ENCODE measurements at regions not wholly inside any gene's neighbourhood (a gene's known extent, or its start where the extent isn't known, plus 50 kb on each side); places are given as distances from the start of the nearest gene placed in this dataset.

GRCh38 chr13:37410316-37410715 lies 188.3 kb downstream of the POSTN start:
- in situ Hi-C loops (cut with MboI) = no loop called here
- Histone ChIP-seq H3K9ac (no peak overlapping the region), H3K4me2 (ENCODE audit: unreplicated experiment) (no peak overlapping the region), H3K79me2 (ENCODE audit: insufficient read depth) (no peaks in the 10 kb centered on the region), H3K9me2 (ENCODE audit: insufficient read depth) (no peaks in the 10 kb centered on the region), H3K27ac (no peak overlapping the region), H3K36me3 (ENCODE audit: low read depth) (no peaks in the 10 kb centered on the region), H3F3A (ENCODE audit: insufficient read depth) (peaks cover 15% of the 10 kb centered on the region; the same call in 1 of the 2 replicates), H3K4me1 (ENCODE audit: insufficient read depth) (peaks cover 24% of the 10 kb centered on the region), H3K4me3 (no peak overlapping the region), H3K27me3 (replicated peaks; ENCODE audit: insufficient read depth) (no peaks in the 10 kb centered on the region), H4K20me1 (ENCODE audit: insufficient read depth) (no peaks in the 10 kb centered on the region), H3K9me3 (ENCODE audit: low read depth) (no peaks in the 10 kb centered on the region), H2AFZ (no peak overlapping the region)
- whole genome bisulfite sequencing, 2 experiments (ENCODE audit: low coverage in 1 of 2, low lambda C conversion rate in 2 of 2, missing lambda C conversion rate in 2 of 2) = 83 to 86% methylated on average over 6 of the region's 6 CpGs
- DNase-seq = no peak
- TF ChIP-seq EZH2phosphoT487 (IDR thresholded peaks at IDR 0.05; ENCODE audit: insufficient read depth, low read depth) (no peak), EZH2 (IDR thresholded peaks at IDR 0.05; ENCODE audit: insufficient read depth, poor library complexity, severe bottlenecking) (no peak)

- peak; percentile 32 for DNase-seq
- TF ChIP-seq EZH2 (IDR thresholded peaks at IDR 0.05; ENCODE audit: insufficient read depth, poor library complexity, severe bottlenecking) (no peak), EZH2phosphoT487 (IDR thresholded peaks at IDR 0.05; ENCODE audit: insufficient read depth, low read depth) (no peak)
- H3F3A ChIP-seq (ENCODE audit: insufficient read depth) = peaks cover 18% of the 10 kb centered on the region
- no peaks in the 10 kb centered on the region for H3K9me3 ChIP-seq (ENCODE audit: low read depth)
- in situ Hi-C loops (cut with MboI) = no loop called here
- no peak overlapping the region for H3K4me3 ChIP-seq
- no peak overlapping the region for H2AFZ ChIP-seq
- no peak overlapping the region for H3K27ac ChIP-seq
- H3K79me2 ChIP-seq (ENCODE audit: insufficient read depth) = no peaks in the 10 kb centered on the region
- H3K4me1 ChIP-seq (ENCODE audit: insufficient read depth) = peaks cover 24% of the 10 kb centered on the region
- H3K4me2 ChIP-seq (ENCODE audit: unreplicated experiment) = no peak overlapping the region
- no peak overlapping the region for H3K9ac ChIP-seq
- H3K27me3 ChIP-seq (replicated peaks; ENCODE audit: insufficient read depth) = no peaks in the 10 kb centered on the region
- H3K36me3 ChIP-seq (ENCODE audit: low read depth) = no peaks in the 10 kb centered on the region
- no peaks in the 10 kb centered on the region for H3K9me2 ChIP-seq (ENCODE audit: insufficient read depth)
- no peaks in the 10 kb centered on the region for H4K20me1 ChIP-seq (ENCODE audit: insufficient read depth)
Measured at GRCh38 chr13:37409756-37410155, 188.8 kb downstream of the POSTN start.

- Histone ChIP-seq H3K4me3 (no peak overlapping the region), H3K27ac (no peak overlapping the region), H3K79me2 (ENCODE audit: insufficient read depth) (no peaks in the 10 kb centered on the region), H4K20me1 (ENCODE audit: insufficient read depth) (no peaks in the 10 kb centered on the region), H3K4me1 (ENCODE audit: insufficient read depth) (peaks cover 34% of the 10 kb centered on the region), H3F3A (ENCODE audit: insufficient read depth) (peaks cover 29% of the 10 kb centered on the region), H3K9me2 (ENCODE audit: insufficient read depth) (no peaks in the 10 kb centered on the region), H3K9ac (no peak overlapping the region), H3K4me2 (ENCODE audit: unreplicated experiment) (no peak overlapping the region), H3K27me3 (replicated peaks; ENCODE audit: insufficient read depth) (no peaks in the 10 kb centered on the region), H3K9me3 (ENCODE audit: low read depth) (no peaks in the 10 kb centered on the region), H3K36me3 (ENCODE audit: low read depth) (no peaks in the 10 kb centered on the region), H2AFZ (no peak overlapping the region)
- 94 to 99% methylated on average over 4 of the region's 4 CpGs for WGBS, 2 experiments (ENCODE audit: low coverage in 1 of 2, low lambda C conversion rate in 2 of 2, missing lambda C conversion rate in 2 of 2)
- in situ Hi-C loops (cut with MboI) = no loop called here
- TF ChIP-seq EZH2 (IDR thresholded peaks at IDR 0.05; ENCODE audit: insufficient read depth, poor library complexity, severe bottlenecking) = no peak
- no peak for TF ChIP-seq EZH2phosphoT487 (IDR thresholded peaks at IDR 0.05; ENCODE audit: insufficient read depth, low read depth)
- no peak for DNase-seq
Measured at GRCh38 chr13:37407156-37407555, 191.4 kb downstream of the POSTN start.

- peaks cover 22% of the 10 kb centered on the region for H3F3A ChIP-seq (ENCODE audit: insufficient read depth)
- no peak overlapping the region for H3K4me3 ChIP-seq
- no peak for TF ChIP-seq EZH2 (IDR thresholded peaks at IDR 0.05; ENCODE audit: insufficient read depth, poor library complexity, severe bottlenecking)
- TF ChIP-seq EZH2phosphoT487 (IDR thresholded peaks at IDR 0.05; ENCODE audit: insufficient read depth, low read depth) = no peak
- H3K9me2 ChIP-seq (ENCODE audit: insufficient read depth) = no peaks in the 10 kb centered on the region
- H2AFZ ChIP-seq = no peak overlapping the region
- no peak overlapping the region for H3K4me2 ChIP-seq (ENCODE audit: unreplicated experiment)
- no peak for DNase-seq
- no peak overlapping the region for H3K27ac ChIP-seq
- H3K9me3 ChIP-seq (ENCODE audit: low read depth) = no peaks in the 10 kb centered on the region
- WGBS, 2 experiments (ENCODE audit: low coverage in 1 of 2, low lambda C conversion rate in 2 of 2, missing lambda C conversion rate in 2 of 2) = 100% methylated on average over 1 of the region's 1 CpG
- H3K27me3 ChIP-seq (replicated peaks; ENCODE audit: insufficient read depth) = no peaks in the 10 kb centered on the region
- in situ Hi-C loops (cut with MboI) = no loop called here
- H3K9ac ChIP-seq = no peak overlapping the region
- H3K4me1 ChIP-seq (ENCODE audit: insufficient read depth) = peaks cover 25% of the 10 kb centered on the region
- H4K20me1 ChIP-seq (ENCODE audit: insufficient read depth) = no peaks in the 10 kb centered on the region
- H3K36me3 ChIP-seq (ENCODE audit: low read depth) = no peaks in the 10 kb centered on the region
- H3K79me2 ChIP-seq (ENCODE audit: insufficient read depth) = no peaks in the 10 kb centered on the region
Measured at GRCh38 chr13:37406031-37406430, 192.5 kb downstream of the POSTN start.
